GM18517 (cell line): ENCODE measurements at regions not wholly inside any gene's neighbourhood (a gene's known extent, or its start where the extent isn't known, plus 50 kb on each side); places are given as distances from the start of the nearest gene placed in this dataset.
"Not testable (repeated sequence)": the region's sequence is repeated elsewhere in the genome, so short reads cannot be mapped to it uniquely, and the experiment has no call there.

Experiments used
- ATAC-seq: cut with Tn5 transposase; IDR thresholded peaks from one replicate; pipeline ENCODE4 v1.9.1; 2021; ENCODE audit warnings: mild to moderate bottlenecking, moderate library complexity; ENCODE audit not compliant: unreplicated experiment

DNA sequence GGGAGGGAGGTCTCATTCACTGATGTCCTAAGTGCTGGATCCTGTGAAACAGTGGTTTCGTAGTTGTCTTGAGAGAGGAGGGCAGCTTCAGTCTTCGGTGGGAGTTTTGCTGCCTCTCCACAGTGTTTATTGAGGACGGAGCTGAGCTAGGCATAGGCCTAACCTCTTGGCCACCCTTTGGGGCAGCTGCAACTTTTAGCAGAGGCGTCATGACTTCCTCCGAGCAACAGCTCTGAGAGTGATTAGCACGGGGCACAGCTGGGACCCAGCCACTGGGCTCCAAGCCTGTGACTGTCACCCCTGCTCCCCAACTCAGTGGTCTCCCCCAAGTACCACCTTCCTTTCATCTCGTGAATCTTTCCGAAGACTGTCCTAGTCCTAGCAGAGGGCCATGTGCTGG, 139.9 kb upstream of the NCOR2 start:
- ATAC-seq, result no peak

DNA sequence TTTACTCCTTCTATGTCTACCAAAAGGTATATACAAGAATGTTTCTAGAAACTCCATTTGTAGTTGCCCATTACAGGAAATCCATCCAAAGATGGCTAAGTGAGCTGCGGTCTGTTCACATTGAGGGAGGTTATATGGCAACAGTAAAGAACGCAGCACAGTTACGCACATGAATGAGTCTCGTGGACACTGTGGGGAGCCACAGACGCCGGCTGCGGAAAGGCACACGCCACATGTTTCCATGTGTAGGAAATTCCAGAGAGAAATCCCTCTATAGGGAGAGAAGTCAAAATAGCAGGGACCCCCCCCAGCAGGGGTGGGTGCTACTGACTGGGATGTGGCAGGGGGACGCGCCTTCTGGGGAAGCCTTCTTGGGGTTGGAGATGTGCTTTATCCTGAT, 139.0 kb upstream of the NCOR2 start:
- ATAC-seq, result no peak

- ATAC-seq, result no peak
Observed at GRCh38 chr12:124705545-124706138, 138.2 kb upstream of the NCOR2 start.

DNA sequence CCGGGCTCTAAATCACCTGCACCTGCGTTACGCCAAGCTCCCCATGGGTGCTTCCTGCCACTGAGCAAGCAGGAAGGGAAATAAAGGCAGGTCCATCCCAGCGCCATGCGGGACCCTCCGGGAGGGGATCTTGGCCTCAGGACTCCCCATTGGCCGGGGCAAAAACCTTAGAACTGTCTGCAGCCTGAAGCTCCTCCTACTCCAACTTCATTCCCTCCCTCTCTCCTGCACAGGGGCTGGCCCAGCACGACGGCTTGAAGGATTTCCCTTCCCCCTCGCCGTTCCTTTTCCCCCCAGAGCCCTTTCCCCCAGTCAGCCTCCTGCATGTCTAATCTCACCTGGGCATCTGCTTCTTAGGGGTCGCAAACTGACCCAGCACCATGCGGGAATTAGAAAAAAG, 137.2 kb upstream of the NCOR2 start:
- no peak for ATAC-seq

DNA sequence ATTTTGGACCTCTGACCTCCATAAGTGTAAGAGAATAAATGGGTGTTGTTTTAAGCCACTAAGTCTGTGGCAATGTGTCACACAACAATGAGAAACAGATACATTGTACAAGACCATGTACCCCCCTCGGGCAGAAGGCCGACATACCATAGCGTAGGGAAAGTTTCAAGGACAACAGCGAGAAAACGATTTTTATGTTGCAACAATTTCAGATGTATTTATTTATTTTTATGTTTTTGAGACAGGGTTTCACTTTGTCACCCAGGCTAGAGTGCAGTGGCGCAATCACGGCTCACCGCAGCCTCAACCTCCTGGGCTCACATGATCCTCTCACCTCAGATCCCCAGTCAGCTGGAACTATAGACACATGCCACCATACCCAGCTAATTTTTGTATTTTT, 136.4 kb upstream of the NCOR2 start:
- ATAC-seq, result no peak

DNA sequence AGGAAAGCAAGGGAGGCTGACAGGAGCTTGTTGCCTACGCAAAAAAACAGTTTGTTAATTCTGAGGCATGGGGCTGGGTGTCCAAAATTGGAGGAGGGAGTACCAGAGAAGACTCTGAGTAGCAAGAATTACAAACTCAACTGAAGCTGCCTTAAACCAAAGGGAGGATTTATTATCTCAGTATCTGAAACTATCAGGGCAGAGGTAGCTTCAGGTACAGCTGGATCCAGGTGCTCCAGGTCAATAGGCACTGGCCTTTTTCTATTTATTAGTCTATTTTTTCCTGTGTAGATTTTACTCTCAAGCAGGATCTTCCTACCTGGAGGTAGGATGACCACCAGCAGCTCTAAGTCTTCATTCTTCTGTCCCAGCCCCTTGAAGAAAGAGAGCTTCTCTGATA, 135.3 kb upstream of the NCOR2 start:
- no peak for ATAC-seq

GRCh38 chr12:124700810-124701592, 133.6 kb upstream of the NCOR2 start:
- ATAC-seq, result no peak

DNA sequence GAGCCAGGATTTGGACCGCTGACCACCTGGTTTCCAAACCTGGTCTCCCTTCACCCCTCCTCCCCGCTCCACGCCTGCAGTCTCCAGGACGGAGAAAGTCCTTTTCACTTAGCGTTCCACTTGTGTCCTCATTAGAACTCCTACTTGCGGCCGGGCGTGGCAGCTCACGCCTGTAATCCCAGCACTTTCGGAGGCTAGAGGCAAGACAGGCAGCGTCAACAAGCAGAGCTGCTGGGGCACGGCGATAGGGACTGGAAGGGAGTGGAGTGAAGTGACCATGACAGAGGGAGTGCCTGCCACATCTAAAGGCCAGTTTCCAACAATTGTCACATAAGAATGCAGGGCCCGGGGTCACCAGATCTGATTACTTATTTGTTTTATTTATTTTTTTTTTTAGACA, 132.5 kb upstream of the NCOR2 start:
- no peak for ATAC-seq

DNA sequence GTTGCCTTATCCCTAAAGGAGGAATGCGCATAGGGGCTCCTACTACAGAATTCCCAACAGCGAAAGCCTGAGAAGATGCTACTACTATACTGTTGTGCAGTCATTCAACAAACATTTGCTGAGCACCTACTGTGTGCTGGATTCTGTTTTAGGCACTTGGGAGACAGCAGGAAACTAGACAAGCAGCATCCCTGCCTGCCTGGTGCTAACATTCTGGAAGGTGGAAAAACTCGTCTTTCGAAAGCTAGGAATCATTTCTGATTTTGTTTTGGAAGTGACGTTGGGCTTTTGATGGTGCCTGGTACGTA, 131.5 kb upstream of the NCOR2 start:
- ATAC-seq, result no peak

GRCh38 chr12:124698211-124698997, 131.0 kb upstream of the NCOR2 start:
- ATAC-seq, result no peak

DNA sequence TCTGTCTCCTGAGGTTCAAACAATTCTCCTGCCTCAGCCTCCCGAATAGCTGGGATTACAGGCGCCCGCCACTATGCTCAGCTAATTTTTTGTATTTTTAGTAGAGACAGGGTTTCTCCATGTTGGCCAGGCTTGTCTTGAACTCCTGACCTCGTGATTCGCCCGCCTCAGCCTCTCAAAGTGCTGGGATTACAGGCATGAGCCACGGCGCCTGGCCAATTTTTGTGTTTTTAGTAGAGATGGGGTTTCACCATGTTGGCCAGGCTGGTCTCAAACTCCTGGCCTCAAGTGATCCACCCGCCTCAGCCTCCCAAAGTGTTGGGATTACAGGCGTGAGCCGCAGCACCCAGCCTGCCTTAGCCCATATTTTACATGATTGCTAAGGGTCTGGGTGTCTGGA, 130.3 kb upstream of the NCOR2 start:
- not testable (repeated sequence) for ATAC-seq

- no peak for ATAC-seq
Observed at GRCh38 chr12:124696693-124697476, 129.5 kb upstream of the NCOR2 start.

- ATAC-seq, result no peak
Observed at GRCh38 chr12:124695861-124696260, 128.4 kb upstream of the NCOR2 start.

DNA sequence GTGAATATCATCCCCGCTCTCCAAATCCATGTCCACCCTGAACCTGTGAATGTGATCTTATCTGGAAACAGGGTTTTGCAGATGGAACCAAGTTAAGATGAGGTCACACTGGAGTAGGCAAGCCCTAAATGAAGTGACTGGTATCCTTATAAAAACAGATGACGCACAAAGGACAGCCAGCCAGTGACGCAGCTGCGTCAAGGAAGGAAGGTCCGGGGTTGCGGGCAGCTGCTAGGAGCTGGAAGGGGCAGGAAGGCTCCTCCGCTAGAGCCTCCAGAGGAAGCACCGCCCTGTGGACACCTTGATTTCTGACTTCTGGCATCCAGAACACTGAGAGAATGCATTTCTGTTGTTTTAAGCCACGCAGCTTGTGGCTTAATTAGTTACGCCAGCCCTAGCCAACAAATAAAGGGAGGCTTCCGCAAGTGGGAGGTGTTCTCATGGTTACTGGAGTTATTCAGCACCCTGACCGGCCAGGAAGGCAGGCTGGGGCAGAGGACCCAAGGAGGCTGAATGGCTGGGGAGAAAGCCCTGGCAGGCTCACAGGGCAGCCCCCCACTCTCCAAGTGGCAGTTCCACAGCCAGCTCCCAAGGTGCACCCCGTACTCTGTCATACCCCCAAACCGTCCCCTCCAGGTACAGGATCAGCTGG, 127.6 kb upstream of the NCOR2 start:
- no peak for ATAC-seq

DNA sequence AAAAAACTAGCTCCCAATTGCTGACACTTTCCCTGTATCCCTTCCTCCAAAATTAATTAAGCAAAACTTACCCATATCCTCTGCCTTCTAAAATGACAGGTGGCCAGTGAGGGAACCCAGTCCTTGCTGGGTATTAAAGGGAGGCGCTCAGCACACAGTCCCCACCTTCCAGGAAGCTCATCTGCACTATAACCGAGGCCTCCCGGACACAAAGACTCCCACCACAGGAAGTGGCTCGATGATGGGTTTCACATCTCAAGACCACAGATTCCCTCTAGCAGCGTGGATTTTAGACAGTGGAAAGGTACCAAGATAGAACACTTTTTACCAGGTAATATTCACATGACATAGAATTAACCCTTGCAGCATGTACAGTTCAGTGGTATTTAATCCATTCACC, 126.8 kb upstream of the NCOR2 start:
- ATAC-seq, result no peak

DNA sequence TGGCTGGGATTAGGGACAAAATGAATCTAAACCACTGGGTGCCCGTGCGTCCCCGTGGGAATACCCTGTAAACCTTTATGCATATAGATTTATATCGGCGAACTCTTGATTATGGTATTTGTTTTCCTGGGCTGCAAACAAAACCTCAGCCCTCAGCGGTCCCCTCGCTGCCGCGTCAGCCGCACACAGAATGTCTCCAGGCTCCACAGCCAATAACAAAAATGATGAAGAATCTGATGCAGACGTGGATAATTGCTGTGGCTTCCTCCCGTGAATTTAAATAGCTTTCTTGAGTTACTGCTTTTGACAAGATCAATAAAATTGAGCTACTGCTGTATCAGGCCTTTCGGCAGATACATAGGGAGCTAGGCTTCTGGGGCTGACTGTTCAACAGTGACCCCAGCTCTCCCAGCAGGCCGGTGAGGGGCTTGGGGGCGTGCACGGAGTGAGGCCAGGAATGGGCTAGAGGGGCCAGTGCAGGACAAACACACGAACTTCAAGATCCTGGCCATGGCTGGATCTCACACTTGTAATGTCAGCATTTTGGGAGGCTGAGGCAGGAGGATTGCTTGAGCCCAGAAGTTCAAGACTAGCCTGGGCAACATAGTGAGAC, 125.8 kb upstream of the NCOR2 start:
- ATAC-seq, result no peak

- no peak for ATAC-seq
Observed at GRCh38 chr12:124692443-124692842, 125.0 kb upstream of the NCOR2 start.

DNA sequence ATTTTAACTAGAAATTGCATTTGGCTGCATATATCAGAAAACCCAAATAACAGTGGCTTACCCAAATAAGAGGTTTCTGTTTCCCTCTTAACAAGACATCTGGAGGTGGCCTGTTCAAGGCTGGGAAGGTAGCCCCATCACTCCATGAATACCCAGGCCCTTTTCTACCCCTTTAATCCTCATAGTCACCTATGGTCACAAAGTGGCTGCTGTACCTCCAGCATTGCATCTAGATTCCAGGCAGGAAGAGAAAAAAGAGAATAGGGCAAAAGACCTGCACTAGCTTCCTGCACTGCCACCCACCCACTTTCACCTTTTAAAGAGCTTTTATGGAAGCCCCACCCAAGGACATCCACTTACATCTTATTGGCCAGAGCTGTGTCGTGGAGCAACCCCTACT, 124.0 kb upstream of the NCOR2 start:
- ATAC-seq, result no peak

GRCh38 chr12:124689631-124690030, 122.2 kb upstream of the NCOR2 start:
- no peak for ATAC-seq

- no peak for ATAC-seq
Observed at GRCh38 chr12:124688356-124688992, 121.1 kb upstream of the NCOR2 start.
